ENCODE measurements at regions not wholly inside any gene's neighbourhood (a gene's known extent, or its start where the extent isn't known, plus 50 kb on each side); places are given as distances from the start of the nearest gene placed in this dataset.

GRCh38 chr3:194908972-194909371 lies 223.3 kb downstream of the FAM43A start:
- TF ChIP-seq EZH2 (IDR thresholded peaks at IDR 0.05; ENCODE audit: borderline replicate concordance, insufficient read depth, low read depth, low read length, poor library complexity, severe bottlenecking) (no peak), CTCF (IDR thresholded peaks at IDR 0.05) (no peak)

Measured in B cell (primary cell).